NCI-H510A (cell line): ENCODE measurements at regions not wholly inside any gene's neighbourhood (a gene's known extent, or its start where the extent isn't known, plus 50 kb on each side); places are given as distances from the start of the nearest gene placed in this dataset.
A peak's percentile ranks its signal among the peaks of the same experiment; 100 is the strongest.

Source experiments
- DNase-seq: peaks from one replicate; lab custom pipeline; 2025; lab: John Stamatoyannopoulos, UW

DNA sequence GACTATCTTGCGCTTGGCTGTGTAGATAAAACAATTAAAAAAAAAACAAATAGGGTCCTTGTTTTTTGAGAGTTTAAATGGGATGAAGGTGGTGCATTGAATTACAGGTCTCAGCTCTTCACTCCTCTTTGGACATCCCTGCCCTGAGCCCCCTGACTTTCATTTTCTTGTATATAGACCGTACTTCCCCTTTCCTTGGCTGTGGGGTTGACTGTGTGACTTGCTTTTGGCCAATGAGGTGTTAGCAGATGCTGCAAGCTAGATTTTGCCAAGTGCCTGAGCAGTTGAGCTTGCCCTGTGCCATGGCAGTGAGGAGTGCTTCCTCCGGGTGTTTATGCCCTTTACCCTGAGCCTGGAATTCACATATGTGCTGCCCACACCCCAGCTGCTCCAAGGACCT is 386.1 kb upstream of the ZFP64 start:
- no peak for DNase-seq

DNA sequence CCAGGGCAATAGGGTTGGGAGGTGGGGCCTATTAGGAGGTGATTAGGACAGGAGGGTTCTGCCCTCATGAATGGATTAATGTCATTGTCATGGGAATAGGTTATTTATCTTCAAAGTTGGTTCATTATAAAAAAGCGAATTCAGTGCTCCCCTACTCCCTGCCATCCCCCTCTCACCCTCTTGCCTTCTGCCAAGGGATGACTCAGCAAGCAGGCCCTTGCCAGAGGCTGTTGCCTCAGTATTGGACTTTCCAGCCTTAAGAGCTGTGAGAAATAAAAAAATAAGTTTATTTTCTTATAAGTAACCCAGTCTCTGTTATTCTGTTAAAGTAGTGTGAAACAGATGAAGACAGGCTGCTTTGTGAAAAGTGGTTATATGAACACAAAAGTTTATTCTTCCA is 381.1 kb upstream of the ZFP64 start:
- no peak for DNase-seq

DNA sequence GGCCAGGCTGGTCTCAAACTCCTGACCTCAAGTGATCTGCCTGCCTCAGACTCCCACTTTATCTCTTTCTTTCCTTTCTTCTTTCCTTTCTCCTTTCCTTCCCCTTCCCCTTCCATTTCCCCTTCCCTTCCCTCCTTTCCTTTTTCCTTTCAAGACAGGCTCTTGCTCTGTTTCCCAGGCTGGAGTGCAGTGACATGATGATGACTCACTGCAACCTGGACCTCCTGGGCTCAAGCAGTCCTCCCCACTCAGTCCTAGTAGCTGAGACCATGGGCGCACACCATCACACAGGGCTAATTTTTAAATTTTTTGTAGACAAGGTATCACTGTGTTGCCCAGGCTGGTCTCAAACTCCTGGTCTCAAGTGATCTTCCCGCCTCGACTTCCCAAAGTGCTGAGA is 377.6 kb upstream of the ZFP64 start:
- no peak for DNase-seq

DNA sequence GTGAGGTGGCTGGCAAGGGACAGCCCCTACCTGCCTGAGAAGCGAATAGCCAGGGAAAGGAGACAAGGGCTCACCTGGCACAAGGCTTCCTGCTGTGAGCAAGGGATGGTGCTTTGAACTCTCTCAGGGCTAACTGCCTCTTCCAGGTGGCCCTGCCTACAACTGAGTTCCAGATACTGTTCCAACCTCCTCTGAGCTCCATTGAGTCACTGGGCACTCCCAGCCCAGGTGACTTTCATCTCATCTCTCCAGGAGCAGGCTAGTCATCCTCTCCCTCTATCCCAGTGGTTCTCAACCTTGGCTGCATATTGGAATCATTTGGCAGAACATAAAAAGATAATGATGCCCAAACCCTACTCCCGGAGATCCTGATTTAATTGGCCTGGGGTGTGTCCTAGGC is 374.0 kb upstream of the ZFP64 start:
- DNase-seq = no peak

DNA sequence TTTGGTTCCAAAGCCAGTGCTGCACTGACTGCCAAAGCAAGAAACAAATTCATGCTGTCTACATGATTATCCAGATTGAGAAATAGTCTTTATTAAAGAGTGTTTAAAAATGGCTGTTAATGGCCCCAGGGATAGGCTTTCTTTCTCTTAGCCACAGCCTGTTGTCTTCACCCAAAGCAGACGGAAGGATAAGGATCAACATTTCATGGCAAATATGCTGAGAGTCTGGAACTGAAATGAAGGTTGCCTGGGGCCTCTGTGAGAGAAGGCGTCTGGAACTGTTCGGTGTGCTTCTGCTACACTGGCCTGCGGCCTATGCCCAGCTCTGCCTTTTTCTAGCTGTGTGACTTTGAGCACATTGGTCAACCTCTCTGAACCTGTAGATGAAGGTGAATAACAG is 373.0 kb upstream of the ZFP64 start:
- DNase-seq = no peak

DNA sequence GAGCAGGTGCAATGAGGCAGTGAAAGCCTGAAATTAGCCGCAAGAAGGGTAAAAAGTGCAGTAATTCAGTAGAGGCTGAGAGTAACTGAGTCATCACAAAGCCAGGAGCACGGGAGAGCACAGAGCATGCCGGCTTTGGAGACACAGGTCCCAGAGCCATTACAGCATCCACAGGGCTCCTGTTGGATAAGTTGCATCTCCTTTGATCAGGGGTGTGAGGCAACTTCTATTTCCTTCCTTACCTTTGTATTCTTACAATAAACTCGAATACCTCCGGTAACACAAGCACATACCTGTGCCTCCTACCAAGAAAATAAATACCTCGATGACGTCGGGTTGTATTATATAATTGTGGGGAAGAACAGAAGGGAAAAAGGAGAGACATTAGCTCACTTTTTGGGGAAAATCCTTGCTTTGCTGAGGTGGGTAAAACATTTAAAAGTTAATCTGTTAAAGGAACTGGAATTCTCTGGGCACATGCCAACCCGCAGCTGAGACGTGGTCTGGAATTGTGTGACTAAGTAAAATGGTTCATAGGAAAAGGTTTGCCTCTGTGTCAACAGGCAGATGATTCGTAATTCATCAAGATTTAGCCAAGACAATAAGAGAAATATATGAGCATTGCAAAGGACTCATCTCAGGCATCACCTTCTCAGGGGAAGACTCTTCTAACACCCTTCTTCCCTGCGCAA is 360.7 kb upstream of the ZFP64 start:
- no peak for DNase-seq

DNA sequence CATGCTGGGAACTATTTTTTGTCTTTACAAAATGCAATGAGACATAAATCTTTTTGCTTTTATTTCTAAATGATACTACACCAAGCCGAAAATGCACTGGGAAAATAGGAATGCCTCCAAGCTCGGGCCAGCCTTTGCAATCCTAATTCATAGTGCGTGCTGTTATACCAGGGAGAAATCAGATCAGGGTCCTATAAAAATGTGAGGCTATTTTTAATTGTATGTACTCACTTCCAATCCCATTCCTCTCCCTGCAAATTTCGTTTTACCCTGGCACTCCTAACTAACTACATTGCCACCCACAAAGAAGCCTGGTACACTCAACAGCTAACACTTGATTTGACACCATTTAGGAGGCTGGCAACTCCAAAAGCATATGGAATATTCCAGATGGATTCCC is 350.6 kb upstream of the ZFP64 start:
- no peak for DNase-seq

DNA sequence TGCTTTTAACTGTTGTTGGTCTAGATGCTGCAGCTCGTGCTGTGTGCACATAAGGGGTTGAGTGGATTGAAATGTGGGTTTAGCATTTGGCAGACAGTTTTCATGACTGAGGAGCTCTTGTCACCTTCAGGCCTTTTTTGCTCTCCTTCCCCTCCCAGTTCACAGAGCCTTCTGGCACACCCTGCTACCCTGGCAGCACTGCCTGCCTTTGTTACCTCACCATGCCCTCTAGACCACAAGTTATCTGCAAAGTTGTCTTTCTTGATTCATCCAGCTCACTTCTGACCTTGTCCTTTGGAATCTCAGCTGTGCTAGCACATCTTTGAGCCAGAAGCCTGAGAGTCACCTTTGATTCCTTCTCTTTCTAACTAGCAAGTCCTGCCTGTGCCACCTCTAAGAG is 348.9 kb upstream of the ZFP64 start:
- DNase-seq = no peak

DNA sequence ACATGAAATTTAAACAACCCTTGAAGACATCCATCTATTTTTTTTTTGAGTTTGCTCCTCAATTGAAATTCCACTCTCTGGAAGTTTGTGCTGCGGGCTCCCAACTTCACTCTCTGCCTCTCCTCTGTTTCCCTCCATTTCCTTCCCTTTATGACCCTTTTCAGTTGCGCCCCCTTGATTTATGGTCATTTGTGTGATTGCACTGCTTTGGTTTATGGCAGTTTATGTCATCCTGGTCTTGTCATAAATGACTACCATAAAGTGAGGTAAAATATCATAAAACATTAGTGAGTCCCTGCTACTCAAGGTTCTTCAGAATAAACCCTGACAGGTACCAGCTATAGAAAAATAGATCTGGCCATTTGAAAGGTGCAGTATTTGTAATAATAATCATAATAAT is 348.3 kb upstream of the ZFP64 start:
- no peak for DNase-seq

DNA sequence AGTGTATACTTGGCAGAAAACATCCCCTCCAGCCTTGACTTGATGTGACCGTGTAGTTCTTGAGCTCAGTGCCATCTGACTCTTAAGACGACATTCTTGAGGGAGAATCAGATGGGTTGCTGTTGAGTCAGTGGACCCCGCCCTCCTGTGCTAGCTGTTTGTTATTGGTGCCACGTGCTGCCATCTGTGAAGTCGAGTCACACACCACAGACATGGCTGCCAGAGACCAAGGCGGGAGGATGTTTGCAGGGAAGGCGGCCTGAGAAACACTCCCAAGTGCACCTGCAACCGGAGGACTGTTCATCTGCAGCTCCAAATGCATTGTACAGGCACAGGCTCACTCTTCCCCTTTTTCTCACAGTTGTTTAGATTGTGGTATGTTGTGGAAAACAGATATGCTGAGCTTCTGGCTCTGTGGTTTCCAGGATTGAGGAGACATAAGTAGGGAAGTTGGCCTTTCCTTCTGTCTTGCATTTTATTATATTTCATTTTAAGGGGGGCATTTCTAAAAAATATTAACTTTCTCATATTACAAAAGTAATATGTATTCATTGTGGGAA is 345.3 kb upstream of the ZFP64 start:
- no peak for DNase-seq

DNA sequence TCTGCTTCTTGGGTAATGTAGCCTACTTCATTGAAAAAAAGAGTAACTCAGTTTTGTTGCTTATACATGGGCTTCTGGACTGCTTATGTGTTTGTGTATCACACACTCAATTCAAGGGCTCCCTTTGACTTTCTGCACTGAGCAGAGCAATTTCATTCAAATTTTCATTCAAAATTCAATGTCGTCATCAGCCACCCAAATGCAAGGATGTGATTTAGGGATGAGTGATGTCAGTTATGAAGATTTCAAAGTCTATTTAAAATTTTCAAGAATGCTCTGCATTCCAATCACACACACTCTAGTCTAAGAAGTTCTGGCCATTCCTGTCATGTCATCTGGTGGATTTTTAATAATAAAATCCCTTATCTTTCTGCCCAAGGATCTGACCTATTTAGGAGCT is 344.5 kb upstream of the ZFP64 start:
- DNase-seq = no peak

DNA sequence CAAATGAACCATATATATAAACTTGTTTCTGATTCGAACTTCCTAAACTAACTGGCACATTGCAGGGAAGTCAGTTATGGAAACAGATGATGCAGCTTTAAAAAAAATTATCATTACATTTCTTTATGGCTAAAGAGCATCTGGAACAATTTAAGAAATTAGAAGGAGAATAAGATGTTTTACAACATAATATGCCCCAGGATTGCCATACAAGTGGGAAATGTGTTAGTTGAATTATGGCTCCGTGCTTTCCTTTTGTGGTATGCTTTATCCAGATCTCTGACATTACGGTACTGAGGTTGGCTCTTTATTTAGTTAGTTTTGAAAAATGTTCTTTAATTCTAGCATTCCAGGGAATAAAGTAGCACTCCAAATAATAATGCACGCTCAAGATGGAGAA is 343.0 kb upstream of the ZFP64 start:
- DNase-seq = no peak

DNA sequence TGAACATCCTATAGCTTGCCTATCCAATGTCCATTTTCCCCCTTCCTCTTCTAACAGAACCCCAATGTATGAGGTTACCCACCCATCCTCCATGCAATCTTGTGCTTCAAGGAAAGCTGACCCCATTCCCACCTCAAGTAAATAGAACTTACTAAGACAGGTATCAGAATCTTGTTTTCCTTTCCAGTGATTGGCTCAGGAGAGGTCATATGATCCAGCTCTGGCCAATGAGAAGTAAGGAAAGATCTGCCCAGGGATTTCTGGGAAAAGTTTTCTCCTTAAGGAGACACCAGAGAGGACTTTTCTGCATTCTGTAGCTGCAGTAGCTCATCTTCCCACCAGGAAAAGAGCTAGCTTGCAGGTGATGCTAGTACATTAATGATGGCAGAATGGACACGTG is 341.8 kb upstream of the ZFP64 start:
- no peak for DNase-seq

DNA sequence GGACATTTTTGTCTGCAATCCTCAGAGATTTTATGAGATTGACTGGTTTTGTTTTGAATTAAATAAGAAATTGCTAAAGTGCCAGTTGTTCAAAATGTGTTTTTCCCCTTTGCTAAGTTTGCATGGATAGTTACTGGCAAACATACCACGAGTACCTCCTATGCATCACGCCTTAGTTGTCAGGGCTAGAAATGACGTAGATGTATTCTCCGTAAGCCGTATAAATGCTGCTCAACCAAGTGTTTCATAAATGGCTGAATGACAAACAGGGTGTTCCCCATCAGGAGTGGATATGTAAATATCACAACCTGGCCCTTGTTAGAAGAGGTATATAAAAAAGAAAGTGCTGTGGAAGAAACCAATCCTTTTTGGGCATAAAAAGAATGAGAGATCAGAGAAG is 341.1 kb upstream of the ZFP64 start:
- no peak for DNase-seq

DNA sequence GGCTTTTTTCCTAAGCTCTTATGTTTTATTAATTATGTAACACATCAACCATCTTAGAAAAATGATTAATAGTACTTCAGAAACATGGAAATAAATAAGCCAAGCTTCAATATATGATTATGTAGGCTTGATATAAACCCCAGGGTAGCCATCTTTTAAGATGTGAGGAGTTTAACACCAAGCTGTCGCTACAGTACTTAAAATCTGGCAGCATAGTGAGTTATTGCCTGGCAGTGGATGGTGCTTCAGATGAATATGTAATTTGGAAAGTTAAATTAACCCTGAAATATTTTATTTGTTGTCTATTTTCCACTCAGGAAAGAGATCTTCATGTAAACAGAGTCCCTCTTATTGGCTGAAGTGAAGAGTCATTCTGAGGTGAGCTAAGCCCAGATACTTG is 339.0 kb upstream of the ZFP64 start:
- DNase-seq = no peak

DNA sequence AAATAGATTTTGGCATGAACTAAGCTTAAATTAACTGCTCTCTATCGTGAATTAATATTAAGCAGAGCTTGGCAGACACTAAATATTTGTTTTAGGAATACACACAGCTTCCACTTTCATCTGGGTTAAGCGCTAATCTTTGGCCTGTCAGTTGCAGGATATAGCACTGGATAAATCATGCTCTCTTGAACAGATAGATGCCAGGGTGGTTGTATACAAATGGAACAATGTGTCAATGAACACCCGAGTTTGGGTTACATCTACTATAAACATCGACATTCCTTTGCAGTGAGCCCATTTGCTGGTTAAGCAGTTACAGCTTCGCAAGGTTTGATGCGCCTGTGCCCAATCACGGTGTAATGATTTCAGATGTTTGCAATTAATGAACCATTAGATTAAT is 338.2 kb upstream of the ZFP64 start:
- DNase-seq = no peak

DNA sequence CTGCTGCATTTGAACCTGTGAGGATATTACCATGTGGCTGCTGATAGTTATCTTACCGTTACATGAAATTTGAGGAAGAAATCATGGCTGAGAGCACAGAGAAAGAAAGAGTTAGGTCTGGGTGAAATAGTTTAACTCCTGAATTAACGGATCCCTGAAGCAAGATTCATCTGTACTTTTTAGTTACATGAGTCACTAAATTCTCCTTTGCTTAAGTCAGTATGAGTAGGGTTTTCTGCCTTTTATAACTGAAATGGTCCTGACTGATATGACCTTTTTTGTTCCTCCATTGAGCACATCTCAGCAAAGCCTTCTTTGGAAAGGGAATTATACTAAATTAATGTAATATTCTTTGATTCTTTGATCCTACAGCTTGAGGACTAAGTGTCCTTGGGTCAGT is 333.3 kb upstream of the ZFP64 start:
- DNase-seq = no peak

DNA sequence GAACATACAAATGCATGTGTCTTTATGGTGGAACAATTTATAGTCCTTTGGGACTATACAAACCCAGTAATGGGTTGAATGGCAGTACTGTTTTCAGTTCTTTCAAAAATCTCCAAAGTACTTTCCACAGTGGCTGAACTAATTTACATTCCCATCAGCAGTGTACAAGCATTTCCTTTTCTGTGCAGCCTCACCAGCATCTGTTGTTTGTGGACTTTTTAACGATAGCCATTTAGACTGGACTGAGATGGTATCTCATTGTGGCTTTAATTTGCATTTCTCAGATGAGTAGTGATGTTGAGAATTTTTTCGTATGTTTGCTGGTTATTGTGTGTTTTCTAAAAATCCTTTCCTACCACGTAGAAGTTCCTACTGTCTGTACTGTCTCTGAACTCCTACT is 327.2 kb upstream of the ZFP64 start:
- DNase-seq = no peak

DNA sequence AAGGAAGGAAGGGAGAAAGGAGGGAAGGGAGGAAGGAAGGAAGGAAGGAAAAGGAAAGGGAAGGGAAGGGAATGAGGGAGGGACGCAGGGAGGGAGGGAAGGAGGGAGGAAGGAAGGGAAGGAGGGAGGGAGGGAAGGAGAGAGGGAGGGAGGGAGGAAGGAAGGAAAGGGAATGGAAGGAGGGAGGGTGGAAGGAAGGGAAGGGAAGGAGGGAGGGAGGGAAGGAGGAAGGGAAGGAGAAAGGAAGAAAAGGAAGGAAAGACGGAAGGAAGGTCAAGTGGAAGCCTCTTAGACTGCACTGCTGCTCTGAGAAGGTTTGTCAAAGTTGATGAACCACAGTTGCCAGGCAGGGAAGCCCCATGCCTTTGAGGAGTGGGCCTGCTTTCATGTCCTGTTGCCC is 324.3 kb upstream of the ZFP64 start:
- DNase-seq = no peak

DNA sequence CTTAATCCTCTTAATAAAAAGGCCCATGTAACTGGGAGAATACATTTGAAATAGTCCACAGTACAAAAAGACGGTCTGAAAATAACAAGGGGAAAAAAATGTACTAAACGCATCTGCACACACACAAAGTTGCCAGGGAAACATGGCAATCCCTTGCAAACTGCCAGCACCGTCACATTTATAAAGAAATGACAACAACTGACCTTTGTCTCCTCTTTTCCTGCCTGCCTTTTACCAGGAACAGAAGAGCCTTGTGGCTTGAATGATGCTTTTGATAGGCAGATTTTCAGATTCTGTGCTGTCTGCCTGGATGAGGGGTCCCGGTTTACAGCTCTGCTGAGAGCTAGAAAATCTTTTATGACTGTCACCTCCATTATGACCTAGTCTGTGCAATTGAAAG is 308.6 kb upstream of the ZFP64 start:
- DNase-seq = no peak

DNA sequence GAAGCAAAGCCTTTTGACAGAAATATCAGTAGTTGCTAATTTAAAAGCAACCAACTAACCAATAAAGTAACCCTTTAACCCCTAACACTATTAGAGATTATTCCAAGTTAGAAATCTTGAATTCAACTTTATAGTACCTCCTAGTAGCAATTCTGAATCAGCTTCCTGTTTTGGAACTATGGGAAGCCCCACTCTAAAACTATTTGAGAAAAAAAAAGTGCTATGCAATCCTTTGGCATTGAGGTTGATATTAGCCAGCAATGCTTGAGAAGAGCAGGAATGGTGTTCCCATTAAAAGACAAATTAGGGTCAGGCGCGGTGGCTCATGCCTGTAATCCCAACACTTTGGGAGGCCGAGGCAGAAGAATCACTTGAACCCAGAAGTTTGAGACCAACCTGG is 306.2 kb upstream of the ZFP64 start:
- DNase-seq = no peak

DNA sequence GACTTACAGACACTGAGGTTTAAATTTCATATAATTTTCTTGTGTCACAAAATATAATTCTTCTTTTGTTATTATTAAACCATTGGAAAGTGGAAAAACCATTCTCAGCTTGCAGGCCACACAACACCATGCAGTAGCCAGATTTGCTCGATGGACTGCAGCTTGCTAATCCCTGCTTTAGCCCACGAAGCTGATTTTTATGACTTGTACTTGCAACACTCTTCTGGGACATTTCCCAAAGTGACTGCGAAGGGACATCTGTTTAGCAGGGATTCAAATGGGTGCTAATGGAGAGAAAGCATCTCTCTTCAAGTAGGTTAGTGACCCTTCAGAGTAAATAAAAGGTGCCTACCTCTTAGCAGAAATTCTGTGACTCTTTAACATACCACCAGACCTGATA is 304.6 kb upstream of the ZFP64 start:
- no peak for DNase-seq

DNA sequence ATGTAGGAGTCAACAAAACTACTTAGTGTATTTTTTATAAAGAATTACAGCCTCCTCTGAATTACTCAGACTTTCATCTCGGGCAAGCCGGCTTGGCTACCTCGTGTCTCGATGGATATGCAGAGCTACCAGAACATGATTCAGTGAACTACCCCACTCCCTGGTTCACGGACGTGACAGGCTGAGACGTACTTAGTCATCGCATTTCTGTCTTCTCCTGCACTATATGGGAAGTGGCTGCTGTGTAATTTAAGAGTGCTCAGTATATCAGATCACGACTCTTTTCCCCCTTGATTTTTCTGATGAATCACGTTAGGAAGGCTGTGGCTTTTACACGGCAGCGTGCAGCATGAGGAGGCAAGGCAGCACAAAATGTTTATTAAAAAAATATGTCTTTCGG is 302.7 kb upstream of the ZFP64 start:
- no peak for DNase-seq

DNA sequence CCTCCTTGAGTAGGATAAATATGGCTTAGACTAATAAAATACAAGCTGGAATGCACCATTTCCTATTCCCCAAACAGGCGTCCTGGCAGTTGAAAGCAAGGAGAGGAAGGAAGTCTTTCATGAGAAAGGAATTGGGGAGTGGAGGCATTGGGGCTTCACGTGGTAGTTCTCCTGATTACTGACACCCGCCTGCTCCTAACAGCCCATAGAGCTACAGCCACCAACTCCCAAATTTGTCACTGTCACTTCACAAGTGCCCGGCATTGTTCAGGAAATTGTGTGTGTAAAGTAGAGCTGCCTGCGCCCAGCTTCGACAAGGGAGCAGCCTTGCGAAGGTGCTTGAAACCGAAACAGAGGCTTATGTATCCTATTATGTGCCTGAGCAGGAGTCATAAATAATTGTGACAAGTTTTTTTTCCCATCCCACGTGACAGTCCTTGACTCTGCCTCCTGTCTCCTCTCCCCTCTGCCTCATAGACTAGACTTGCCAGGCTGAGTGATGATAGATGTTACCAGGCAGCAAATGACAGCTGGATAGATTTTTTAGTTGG is 301.7 kb upstream of the ZFP64 start:
- peak; percentile 90 for DNase-seq
